HG03108 (cell line): ENCODE measurements at regions not wholly inside any gene's neighbourhood (a gene's known extent, or its start where the extent isn't known, plus 50 kb on each side); places are given as distances from the start of the nearest gene placed in this dataset.

Source experiments
- ATAC-seq: cut with Tn5 transposase; IDR thresholded peaks from one replicate; pipeline ENCODE4 v1.9.1; 2021; ENCODE audit warnings: moderate library complexity; ENCODE audit not compliant: unreplicated experiment

- no peak for ATAC-seq
Measured at GRCh38 chr5:18314192-18314778, 680.0 kb downstream of the TAF11L14 start.

DNA sequence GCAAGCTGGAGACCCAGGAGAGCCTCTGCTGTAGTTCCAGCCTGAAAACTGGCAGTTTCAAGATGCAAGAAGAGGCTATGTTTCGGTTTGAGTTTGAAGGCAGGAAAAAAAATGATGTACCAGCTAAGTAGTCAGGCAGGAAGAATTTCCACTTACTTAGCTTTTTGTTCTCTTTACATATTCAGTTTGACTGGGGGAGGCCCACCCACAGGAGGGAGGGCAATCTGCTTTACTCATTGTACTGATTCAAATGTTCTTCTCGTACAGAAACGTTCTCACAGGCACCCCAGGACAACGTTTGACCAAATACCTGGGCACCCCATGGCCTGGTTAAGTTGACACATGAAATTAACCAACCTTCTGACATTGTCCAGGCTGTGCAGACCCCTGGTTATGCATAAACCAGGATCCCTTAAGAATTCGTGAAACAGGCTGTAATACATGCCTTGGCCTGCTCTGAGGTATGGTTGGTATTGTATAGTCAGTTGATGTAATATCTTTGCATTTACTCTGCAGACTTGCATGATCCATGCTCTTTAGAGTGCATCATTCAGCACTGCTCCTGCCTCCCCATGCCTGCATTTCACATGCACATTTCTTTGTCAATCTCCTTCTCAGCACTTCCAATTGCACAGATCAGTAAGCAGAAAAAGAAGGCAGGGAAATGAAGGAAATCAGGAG is 687.1 kb downstream of the TAF11L14 start:
- ATAC-seq, result no peak

DNA sequence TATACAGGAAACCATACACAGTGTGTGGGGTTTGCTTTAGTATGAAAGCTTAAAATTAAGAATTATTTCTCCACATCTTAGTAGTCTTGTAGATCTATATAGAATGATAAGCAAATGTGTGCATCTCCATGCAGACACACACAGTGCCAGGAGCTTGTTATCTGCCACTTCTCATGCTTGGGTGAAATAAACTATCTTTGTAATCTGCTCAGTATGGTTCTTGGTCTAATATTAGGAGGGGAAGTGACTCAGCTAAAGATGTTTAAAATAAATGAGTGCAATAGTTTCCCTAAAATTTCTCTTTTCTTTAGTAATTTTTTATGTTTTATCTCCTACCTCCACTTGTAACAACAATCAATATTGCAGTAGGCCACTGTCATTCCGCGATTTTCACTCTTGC is 689.6 kb downstream of the TAF11L14 start:
- ATAC-seq, result no peak

DNA sequence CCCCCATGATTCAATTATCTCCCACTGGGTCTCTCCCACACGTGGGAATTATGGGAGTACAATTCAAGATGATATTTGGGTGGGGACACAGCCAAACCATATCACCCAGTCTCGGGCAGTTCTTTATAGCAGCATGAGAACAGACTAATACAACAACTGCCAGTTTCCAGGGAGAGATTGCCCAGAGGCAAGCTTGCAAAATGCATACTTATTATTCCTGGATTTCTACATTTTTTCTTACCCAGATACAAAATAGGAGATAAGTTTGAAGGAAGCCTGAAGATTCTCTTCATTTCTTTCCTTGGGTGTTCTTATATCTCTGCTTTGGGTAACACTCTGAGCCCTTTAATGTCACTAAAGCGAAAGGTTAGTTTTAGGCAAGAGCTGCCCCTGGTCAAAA is 691.2 kb downstream of the TAF11L14 start:
- ATAC-seq, result no peak

GRCh38 chr5:18329328-18329727 is 695.1 kb downstream of the TAF11L14 start:
- no peak for ATAC-seq

- no peak for ATAC-seq
Measured at GRCh38 chr5:18333841-18334240, 699.6 kb downstream of the TAF11L14 start.

DNA sequence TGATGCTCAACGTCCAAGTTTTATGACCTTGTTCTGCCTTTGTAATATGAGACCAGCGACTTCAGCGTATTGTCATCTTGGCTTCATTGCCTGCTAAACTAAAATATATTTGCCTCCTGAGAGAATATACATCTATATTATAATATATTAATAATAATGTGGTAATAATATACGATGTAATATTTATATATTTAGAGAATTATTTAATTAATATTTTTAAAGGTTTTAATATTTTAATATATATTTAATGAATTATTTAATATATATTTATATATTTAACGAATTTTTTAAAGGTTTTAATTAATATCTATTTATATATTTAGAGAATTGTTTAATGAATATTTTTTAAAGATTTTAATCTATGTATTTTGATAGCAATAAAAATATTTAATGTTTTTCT is 700.7 kb downstream of the TAF11L14 start:
- no peak for ATAC-seq

DNA sequence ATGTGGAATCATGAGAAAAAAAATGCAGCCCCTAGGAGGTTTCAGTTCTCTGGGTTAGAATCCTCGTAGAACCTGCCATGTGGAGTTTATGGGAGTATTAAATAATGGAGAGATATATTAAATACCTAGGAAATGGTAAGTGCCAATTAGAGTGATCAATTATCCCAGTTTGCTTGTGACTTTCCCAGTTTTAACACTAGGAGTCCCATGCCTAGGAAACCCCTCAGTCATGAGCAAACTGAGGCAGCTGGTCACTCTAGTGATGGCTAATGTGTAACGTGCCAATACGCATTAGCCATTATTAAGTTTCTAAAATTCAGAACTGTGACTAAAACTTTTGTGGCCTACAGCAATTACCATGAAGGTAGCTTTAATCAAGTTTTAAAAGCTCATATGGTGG is 720.6 kb downstream of the TAF11L14 start:
- no peak for ATAC-seq

DNA sequence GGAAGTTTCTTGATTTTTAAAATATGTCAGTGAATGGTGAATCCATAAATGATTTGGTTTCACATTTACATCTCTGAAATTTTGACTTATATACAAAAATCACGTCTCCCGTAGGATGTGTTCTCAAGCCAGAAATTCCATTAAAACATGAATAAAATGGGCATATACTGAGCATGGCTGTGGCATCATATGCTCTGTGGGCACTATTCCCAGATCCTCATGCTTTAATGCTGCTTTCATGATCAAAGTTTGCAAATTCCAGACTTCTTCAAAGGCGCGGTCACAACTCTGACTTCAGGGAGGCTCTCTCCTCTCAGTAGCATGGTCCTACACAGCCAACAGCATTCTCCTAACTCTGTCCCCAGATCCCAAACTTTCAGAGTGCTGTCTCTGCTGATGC is 723.2 kb downstream of the TAF11L14 start:
- no peak for ATAC-seq

- no peak for ATAC-seq
Measured at GRCh38 chr5:18366234-18366633, 732.0 kb downstream of the TAF11L14 start.

- ATAC-seq, result no peak
Measured at GRCh38 chr5:18370531-18370930, 736.3 kb downstream of the TAF11L14 start.

GRCh38 chr5:18375641-18376040 is 741.4 kb downstream of the TAF11L14 start:
- ATAC-seq, result no peak

GRCh38 chr5:18378066-18378465 is 743.8 kb downstream of the TAF11L14 start:
- no peak for ATAC-seq

- no peak for ATAC-seq
Measured at GRCh38 chr5:18379189-18379588, 744.9 kb downstream of the TAF11L14 start.

DNA sequence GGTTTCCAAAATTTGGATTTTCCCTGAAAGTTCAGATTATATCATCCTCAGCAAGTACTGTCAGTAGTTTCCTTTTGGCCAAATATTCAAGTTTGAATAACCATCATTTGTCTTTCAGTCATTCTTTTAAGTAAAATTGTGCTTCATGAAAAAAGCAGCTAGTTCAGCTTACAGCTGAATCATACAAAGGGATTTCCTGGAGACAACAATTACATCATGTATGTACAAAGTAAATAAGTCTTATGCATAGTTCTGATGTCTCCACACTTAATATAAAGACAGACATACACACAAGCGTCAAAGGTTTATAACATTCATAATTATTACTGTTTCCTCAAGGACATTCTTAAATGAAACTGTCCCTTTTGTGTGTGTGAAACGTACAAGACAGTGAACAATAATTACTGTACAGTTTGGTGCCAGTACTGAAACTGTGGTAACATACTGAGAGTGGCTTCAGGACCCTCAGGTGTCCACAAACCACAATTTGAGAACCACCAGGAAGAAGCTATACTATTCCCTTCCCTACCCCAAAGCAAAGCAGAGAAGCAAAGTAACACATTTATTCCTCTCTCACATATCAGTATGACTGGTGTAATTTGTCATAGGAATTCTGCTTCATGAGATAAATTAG is 746.6 kb downstream of the TAF11L14 start:
- no peak for ATAC-seq

DNA sequence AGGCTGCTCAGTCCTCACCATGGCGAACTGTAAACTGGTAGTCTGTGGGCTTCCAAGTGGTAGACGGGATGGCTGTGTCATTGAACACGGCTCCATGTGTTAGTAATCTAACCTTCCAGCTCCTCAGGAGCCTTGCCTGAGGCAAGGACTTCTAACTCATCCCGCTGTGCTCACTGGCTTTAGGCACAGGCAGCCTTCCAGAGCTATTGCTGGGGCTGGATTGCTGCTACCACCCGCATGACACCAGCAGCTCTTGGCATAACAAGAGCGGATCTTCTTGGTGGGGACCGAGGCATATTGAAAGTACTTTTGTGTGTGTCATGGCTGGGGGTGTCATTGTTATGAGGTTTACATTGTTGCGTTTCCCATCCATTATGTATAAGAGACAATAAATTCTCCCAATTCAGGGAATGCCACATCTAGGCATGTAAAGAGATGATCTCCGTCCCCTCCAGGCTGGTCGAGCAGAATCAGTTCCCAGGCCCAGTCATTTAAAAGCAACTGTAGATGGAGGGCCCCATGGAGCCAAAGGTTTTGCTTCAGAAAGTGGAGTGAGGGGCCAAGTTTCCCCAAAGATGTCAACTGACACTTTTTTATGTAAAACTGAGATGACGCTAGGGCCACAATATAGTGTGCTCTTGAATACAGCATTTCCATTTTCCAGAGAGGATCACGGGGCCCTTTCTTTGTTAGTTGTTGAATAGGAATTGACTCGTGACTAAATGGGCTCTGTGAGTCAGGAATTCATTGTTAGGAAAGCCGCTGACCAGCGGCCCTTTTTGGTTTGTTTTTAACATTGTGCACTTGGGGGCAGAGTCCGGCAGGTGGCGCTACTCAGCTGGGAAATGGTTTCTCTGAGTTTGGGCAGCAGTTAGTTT is 759.5 kb downstream of the TAF11L14 start:
- ATAC-seq, result peak; percentile 58

DNA sequence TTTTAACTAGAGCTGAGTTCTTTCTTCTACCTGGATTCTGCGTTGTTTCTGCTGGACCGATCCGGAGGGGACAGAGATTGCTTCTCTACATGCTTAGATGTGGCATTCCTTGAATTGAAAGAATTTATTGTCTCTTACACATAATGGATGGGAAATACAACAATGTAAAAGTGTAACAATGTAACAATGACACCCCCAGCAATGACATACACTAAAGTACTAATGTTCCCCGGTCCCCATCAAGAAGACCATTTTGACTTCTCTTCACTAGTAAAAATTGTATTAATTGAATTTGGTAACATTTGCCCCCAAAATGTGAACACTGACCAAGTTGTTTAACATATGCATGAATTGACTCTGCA is 760.2 kb downstream of the TAF11L14 start:
- peak; percentile 19 for ATAC-seq

- ATAC-seq, result no peak
Measured at GRCh38 chr5:18395126-18396110, 761.2 kb downstream of the TAF11L14 start.

DNA sequence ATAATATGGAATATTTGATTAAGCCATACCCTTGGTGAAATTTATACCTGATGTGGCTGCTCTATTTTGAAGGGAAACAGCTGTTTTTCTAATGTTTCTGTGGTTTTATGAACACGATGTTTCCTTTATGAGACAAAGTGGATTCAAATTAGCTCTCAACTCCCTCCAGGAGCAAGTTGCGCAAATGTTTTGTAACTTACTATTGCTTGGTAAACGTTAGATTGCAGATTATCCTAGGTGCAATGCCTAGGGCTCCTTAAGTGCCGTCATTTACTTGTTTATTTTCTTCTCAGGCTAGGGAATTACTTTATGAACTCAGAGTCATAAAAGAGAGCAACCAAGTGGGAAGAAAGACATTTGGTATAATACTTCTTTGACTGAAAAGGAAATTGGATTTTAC is 763.1 kb downstream of the TAF11L14 start:
- no peak for ATAC-seq

GRCh38 chr5:18397891-18398290 is 763.6 kb downstream of the TAF11L14 start:
- ATAC-seq, result no peak
